Keratinocyte (primary cell): ENCODE measurements at regions not wholly inside any gene's neighbourhood (a gene's known extent, or its start where the extent isn't known, plus 50 kb on each side); places are given as distances from the start of the nearest gene placed in this dataset.
"Not testable (repeated sequence)": the region's sequence is repeated elsewhere in the genome, so short reads cannot be mapped to it uniquely, and the experiment has no call there.

Source experiments
- DNase-seq: peaks from one replicate; pipeline ENCODE4 v3.0.0-alpha.2; 2011; ENCODE audit warnings: low read depth, missing footprints, low spot score
- FAIRE-seq: peaks from 2 replicates; lab custom pipeline; 2011; peaks lifted over from hg19 to GRCh38; lab: Jason Lieb, UNC
- H2AFZ ChIP-seq: 2 replicates; pipeline ENCODE4 v1.6.0; 2012; ENCODE audit warnings: low read length, control low read depth, inconsistent platforms; ENCODE audit not compliant: control insufficient read depth
- H3K27ac ChIP-seq: 2 replicates; pipeline ENCODE4 v1.5.1; 2011; ENCODE audit warnings: low read length; ENCODE audit not compliant: control insufficient read depth, insufficient read depth
- H3K27me3 ChIP-seq: 3 replicates; pipeline ENCODE4 v1.6.0; 2011; ENCODE audit warnings: low read length; ENCODE audit not compliant: control insufficient read depth, insufficient read depth; ENCODE audit errors: extremely low read depth
- H3K36me3 ChIP-seq, 2 experiments: 2 replicates in 1 of 2; 3 replicates in 1 of 2; pipeline ENCODE4 v1.5.1; 2011; ENCODE audit warnings: low read length in 2 of 2, mild to moderate bottlenecking in 1 of 2; ENCODE audit not compliant: control insufficient read depth in 2 of 2, insufficient read depth in 2 of 2; ENCODE audit errors: extremely low read depth in 1 of 2
- H3K4me1 ChIP-seq: 3 replicates; pipeline ENCODE4 v1.5.1; 2011; ENCODE audit warnings: low read length; ENCODE audit not compliant: control insufficient read depth, insufficient read depth; ENCODE audit errors: extremely low read depth
- H3K4me2 ChIP-seq: 3 replicates; pipeline ENCODE4 v1.6.0; 2011; ENCODE audit warnings: low read depth, low read length; ENCODE audit not compliant: control insufficient read depth, insufficient read depth; ENCODE audit errors: extremely low read depth
- H3K4me3 ChIP-seq, 3 experiments: fragments of 200-600 bp in 1 of 3; sonication (generic) in 1 of 3; 2 replicates in 2 of 3; 3 replicates in 1 of 3; pipeline ENCODE4 v1.5.1; 2011 to 2016; ENCODE audit warnings: low read length in 3 of 3, mild to moderate bottlenecking in 3 of 3, control low read depth in 2 of 3, inconsistent platforms in 1 of 3, low read depth in 1 of 3, mixed read lengths in 1 of 3, mixed run types in 1 of 3, moderate library complexity in 1 of 3; ENCODE audit not compliant: control insufficient read depth in 2 of 3, insufficient read depth in 2 of 3; ENCODE audit errors: extremely low read depth in 1 of 3
- H3K79me2 ChIP-seq: 2 replicates; pipeline ENCODE4 v1.6.0; 2012; ENCODE audit warnings: low read length; ENCODE audit not compliant: control insufficient read depth, insufficient read depth
- H3K9ac ChIP-seq: 3 replicates; pipeline ENCODE4 v1.6.0; 2011; ENCODE audit warnings: low read length; ENCODE audit not compliant: control insufficient read depth, insufficient read depth; ENCODE audit errors: extremely low read depth
- H3K9me1 ChIP-seq: 3 replicates; pipeline ENCODE4 v1.6.0; 2011; ENCODE audit warnings: low read length; ENCODE audit not compliant: control insufficient read depth, insufficient read depth; ENCODE audit errors: extremely low read depth
- H3K9me3 ChIP-seq: 2 replicates; pipeline ENCODE4 v1.5.1; 2012; ENCODE audit warnings: low read depth, low read length; ENCODE audit not compliant: control insufficient read depth
- H4K20me1 ChIP-seq: 3 replicates; pipeline ENCODE4 v1.6.0; 2011; ENCODE audit warnings: low read length; ENCODE audit not compliant: control insufficient read depth, insufficient read depth; ENCODE audit errors: extremely low read depth
- EZH2 ChIP-seq: IDR thresholded peaks from one replicate; pipeline ENCODE4 v1.6.1; 2012; ENCODE audit warnings: inconsistent platforms, mild to moderate bottlenecking, low read length, moderate library complexity
- dilution Hi-C: fragments of 300-500 bp; cut with MboI; formaldehyde crosslinking; loops from one replicate; pipeline ENCODE4 v1.7.0; 2020; ENCODE audit warnings: low sequenced_read_pairs; ENCODE audit not compliant: extremely low pct_ligation_motif_present
- TF ChIP-seq, protein P1 (sequence below), 3 experiments: IDR thresholded peaks in 1 of 3; conservative IDR thresholded peaks in 1 of 3; optimal IDR thresholded peaks in 1 of 3; 2 replicates in 2 of 3; 3 replicates in 1 of 3; pipeline versions ENCODE3 to v1.5.1; 2011; ENCODE audit warnings: low read length in 3 of 3, mild to moderate bottlenecking in 3 of 3, moderate library complexity in 2 of 3, control low read depth in 1 of 3, inconsistent platforms in 1 of 3; ENCODE audit not compliant: insufficient read depth in 2 of 3; ENCODE audit errors: extremely low read depth in 1 of 3

DNA sequence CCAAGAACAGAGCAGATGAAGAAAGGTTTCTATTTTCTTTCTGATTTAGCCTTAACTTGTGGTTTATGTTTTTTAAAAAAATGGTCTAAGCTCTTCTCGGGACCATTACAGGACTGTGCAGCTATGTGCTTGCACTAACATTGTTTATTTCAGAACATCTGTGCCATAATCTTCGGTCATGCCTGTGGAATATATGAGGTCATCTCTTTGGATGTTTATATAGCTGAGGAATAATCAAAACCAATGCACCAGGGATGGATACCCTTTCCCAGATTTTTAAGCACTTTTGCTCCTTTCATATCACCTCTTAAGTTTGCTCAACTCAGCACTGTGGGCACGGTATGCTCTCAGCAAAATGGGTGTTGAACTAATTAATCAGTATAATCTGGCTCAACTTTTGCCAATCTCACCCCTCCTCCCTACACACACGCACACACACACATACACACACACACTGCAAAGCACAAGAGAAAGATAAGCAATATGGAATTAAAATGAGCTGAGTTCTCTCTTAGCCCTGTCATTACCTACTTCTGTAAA lies 268.5 kb upstream of the TMC3 start:
- no peak overlapping the region for H3K9ac ChIP-seq
- DNase-seq (no peak), FAIRE-seq (no peak)
- no peaks in the 10 kb centered on the region for H3K4me1 ChIP-seq
- H3K27ac ChIP-seq = no peak overlapping the region
- H3K27me3 ChIP-seq = no peaks in the 10 kb centered on the region
- H2AFZ ChIP-seq = no peak overlapping the region
- no peaks in the 10 kb centered on the region for H3K79me2 ChIP-seq
- no peaks in the 10 kb centered on the region for H4K20me1 ChIP-seq
- no peaks in the 10 kb centered on the region for H3K9me3 ChIP-seq
- H3K36me3 ChIP-seq = no peaks in the 10 kb centered on the region
- dilution Hi-C loops = no loop called here
- no peak overlapping the region for H3K4me3 ChIP-seq
- TF ChIP-seq, protein P1, sequence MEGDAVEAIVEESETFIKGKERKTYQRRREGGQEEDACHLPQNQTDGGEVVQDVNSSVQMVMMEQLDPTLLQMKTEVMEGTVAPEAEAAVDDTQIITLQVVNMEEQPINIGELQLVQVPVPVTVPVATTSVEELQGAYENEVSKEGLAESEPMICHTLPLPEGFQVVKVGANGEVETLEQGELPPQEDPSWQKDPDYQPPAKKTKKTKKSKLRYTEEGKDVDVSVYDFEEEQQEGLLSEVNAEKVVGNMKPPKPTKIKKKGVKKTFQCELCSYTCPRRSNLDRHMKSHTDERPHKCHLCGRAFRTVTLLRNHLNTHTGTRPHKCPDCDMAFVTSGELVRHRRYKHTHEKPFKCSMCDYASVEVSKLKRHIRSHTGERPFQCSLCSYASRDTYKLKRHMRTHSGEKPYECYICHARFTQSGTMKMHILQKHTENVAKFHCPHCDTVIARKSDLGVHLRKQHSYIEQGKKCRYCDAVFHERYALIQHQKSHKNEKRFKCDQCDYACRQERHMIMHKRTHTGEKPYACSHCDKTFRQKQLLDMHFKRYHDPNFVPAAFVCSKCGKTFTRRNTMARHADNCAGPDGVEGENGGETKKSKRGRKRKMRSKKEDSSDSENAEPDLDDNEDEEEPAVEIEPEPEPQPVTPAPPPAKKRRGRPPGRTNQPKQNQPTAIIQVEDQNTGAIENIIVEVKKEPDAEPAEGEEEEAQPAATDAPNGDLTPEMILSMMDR (optimal IDR thresholded peaks at IDR 0.05 in 1 of 3, IDR thresholded peaks at IDR 0.05 in 1 of 3, conservative IDR thresholded peaks at IDR 0.05 in 1 of 3; ENCODE audit: extremely low read depth in 1 of 3, insufficient read depth in 2 of 3, low read length in 3 of 3) = no peak
- TF ChIP-seq EZH2 = no peak
- H3K9me1 ChIP-seq = no peaks in the 10 kb centered on the region
- H3K4me2 ChIP-seq = no peak overlapping the region

DNA sequence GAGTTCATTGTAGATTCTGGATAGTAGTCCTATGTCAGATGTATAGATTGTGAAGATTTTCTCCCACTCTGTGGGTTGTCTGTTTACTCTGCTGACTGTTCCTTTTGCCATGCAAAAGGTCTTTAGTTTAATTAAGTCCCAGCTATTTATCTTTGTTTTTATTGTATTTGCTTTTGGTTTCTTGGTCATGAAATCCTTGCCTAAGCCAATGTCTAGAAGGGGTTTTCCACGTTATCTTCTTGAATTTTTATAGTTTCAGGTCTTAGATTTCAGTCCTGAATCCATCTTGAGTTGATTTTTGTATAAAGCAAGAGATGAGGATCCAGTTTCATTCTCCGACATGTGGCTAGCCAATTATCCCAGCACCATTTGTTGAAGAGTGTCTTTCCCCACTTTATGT lies 262.1 kb upstream of the TMC3 start:
- dilution Hi-C loops, H3K4me2 ChIP-seq, H3K79me2 ChIP-seq, H2AFZ ChIP-seq, H3K36me3 ChIP-seq, H3K9me3 ChIP-seq, H3K4me1 ChIP-seq, H3K9me1 ChIP-seq, H3K27ac ChIP-seq, DNase-seq, FAIRE-seq, H4K20me1 ChIP-seq, H3K27me3 ChIP-seq, H3K4me3 ChIP-seq, H3K9ac ChIP-seq: not testable (repeated sequence)

DNA sequence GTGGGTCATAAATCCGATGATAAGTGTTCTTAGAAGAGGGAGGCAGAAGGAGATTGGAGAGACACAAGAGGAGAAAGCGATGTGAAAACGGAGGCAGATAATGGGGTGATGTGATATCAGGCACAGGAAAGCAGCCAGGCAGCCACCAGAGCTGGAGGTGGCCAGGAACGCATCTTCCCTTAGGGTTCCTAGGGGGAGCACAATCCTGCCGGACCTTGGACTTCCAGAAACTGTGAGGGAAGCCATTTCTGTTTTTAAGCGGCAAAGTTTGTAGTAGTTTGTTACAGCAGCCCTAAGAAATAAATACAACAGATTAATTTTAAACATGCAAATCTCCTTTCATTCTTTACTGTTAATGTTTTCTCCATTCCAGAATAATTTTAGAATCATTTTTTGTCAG lies 259.9 kb upstream of the TMC3 start:
- H3K79me2 ChIP-seq = no peaks in the 10 kb centered on the region
- no peak overlapping the region for H2AFZ ChIP-seq
- H3K9ac ChIP-seq = no peak overlapping the region
- DNase-seq (no peak), FAIRE-seq (no peak)
- no peak overlapping the region for H3K4me3 ChIP-seq
- H3K9me3 ChIP-seq = no peaks in the 10 kb centered on the region
- no peak overlapping the region for H3K27ac ChIP-seq
- H3K4me1 ChIP-seq = no peaks in the 10 kb centered on the region
- no peak overlapping the region for H3K4me2 ChIP-seq
- dilution Hi-C loops = no loop called here
- no peaks in the 10 kb centered on the region for H3K36me3 ChIP-seq
- no peaks in the 10 kb centered on the region for H4K20me1 ChIP-seq
- TF ChIP-seq, protein P1 (optimal IDR thresholded peaks at IDR 0.05 in 1 of 3, IDR thresholded peaks at IDR 0.05 in 1 of 3, conservative IDR thresholded peaks at IDR 0.05 in 1 of 3; ENCODE audit: extremely low read depth in 1 of 3, insufficient read depth in 2 of 3, low read length in 3 of 3) = no peak
- TF ChIP-seq EZH2 = no peak
- no peaks in the 10 kb centered on the region for H3K9me1 ChIP-seq
- H3K27me3 ChIP-seq = no peaks in the 10 kb centered on the region
